GM06990 (cell line): ENCODE measurements at regions not wholly inside any gene's neighbourhood (a gene's known extent, or its start where the extent isn't known, plus 50 kb on each side); places are given as distances from the start of the nearest gene placed in this dataset.

Experiments
- DNase-seq: peaks from one replicate; pipeline ENCODE4 v3.0.0-alpha.2; 2011; ENCODE audit not compliant: insufficient read length; ENCODE audit errors: extremely low read depth
- H3K27me3 ChIP-seq: replicated peaks from 2 replicates; pipeline ENCODE4 v1.6.0; 2011; ENCODE audit warnings: low read length; ENCODE audit not compliant: control insufficient read depth, insufficient read depth
- H3K36me3 ChIP-seq: 2 replicates; pipeline ENCODE4 v1.5.1; 2011; ENCODE audit warnings: low read length; ENCODE audit not compliant: control insufficient read depth, insufficient read depth
- H3K4me3 ChIP-seq: replicated peaks from 2 replicates; pipeline ENCODE4 v1.5.1; 2011; ENCODE audit warnings: low read depth, mild to moderate bottlenecking, control low read depth, low read length
- CTCF ChIP-seq: IDR thresholded peaks from 2 replicates; pipeline ENCODE4 v1.5.1; 2011; ENCODE audit warnings: low read length, control low read depth, mild to moderate bottlenecking, inconsistent platforms; ENCODE audit not compliant: insufficient read depth, poor library complexity, severe bottlenecking

DNA sequence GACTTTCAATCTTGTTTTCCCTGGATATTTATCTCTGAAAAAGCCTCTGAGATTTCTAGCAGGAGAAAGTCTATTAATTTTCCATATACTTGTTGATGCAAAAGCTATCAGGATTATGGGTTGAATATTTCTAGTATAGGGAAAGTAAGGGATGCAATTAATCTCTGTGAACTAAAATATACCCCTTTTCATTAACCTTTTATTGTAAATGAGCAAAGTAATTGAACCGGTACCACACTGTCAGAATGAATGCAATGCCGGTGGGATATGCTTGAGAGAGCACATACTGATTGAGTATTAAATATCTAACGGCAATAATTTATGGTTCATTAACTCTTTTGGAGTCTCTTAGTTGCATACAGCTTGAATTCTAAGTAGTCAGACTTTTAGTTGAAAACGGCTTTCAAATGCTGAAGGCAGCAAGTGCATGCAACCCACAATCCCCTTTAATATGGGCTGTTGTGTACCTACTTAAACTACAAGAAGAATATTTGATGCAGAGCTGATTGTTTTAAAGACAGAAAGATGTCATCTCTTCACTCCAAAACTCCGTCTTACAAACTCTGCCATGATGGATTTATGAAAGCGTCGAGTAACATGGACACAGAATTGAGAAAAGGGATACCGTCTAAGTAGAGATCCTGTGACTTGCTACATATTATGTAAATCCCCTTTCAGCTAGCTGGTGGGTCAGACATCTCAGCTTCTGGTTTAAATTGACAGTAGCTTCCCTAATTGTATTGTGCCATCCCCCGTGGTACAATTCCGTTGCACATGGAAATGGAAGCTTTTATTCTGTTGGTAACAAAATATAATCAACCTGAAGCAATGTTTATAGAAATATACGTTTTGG is 141.3 kb upstream of the CDH8 start:
- no peaks in the 10 kb centered on the region for H3K36me3 ChIP-seq
- H3K4me3 ChIP-seq = no peak overlapping the region
- DNase-seq = no peak
- TF ChIP-seq CTCF = no peak
- no peaks in the 10 kb centered on the region for H3K27me3 ChIP-seq

DNA sequence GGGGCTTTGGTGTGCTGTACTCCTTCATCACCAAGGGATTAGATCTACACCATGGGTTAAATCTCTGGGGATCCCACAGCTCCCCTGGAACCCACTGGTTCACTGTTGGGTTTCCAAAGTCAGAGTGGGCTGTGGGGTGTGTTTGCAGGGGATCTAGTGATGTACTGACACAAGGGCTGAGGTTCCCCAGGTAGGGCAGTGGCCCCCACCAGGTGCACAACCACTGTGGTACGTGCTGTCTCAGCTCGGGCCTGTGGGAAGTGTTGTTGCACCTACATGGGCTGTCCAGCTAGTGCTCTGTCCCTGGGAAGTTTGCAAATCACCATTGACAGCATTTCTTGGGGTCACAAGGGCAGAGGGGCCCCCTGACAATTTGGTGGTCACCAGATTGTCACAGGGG is 134.4 kb upstream of the CDH8 start:
- Histone ChIP-seq H3K4me3 (no peak overlapping the region), H3K27me3 (no peaks in the 10 kb centered on the region), H3K36me3 (no peaks in the 10 kb centered on the region)
- no peak for TF ChIP-seq CTCF
- DNase-seq = no peak

DNA sequence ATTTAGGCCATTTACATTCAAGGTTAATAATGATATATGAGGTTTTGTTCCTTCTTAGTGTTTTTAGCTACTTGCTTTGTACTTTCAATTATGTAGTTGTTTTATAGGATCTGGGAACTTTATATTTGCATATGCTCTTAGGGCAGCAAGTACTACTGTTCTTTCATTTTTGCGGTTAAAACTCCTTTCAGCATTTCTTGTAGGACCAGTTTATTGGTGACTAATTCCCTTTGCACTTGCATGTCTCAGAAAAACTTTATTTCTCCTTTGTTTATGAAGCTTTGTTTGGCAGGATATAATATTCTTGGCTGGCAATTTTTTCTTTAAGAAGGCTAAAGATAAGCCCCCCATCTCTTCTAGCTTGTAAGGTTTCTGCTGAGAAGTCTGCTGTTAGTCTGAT is 131.3 kb upstream of the CDH8 start:
- no peaks in the 10 kb centered on the region for H3K36me3 ChIP-seq
- no peak overlapping the region for H3K4me3 ChIP-seq
- no peaks in the 10 kb centered on the region for H3K27me3 ChIP-seq
- no peak for DNase-seq
- TF ChIP-seq CTCF = no peak

DNA sequence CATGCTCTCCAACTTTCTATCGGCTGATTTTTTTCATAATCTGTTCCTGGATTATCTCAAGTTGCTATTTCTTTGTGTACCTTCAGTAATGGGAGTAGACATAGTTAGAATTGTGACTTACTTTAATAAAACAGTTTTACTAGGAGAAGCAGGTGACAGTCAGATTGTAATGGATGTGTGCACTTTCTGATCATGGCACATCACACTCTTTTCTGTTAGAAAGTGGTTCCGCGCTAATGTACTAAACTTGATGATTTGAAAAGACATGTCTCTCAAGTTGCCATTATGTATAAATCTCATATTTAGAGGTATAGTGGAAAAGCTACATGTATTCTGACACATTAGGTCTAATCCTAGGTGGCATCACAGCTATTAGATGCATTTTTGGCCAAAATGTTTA is 121.3 kb upstream of the CDH8 start:
- Histone ChIP-seq H3K36me3 (no peaks in the 10 kb centered on the region), H3K27me3 (no peaks in the 10 kb centered on the region), H3K4me3 (no peak overlapping the region)
- no peak for TF ChIP-seq CTCF
- no peak for DNase-seq

- DNase-seq = no peak
- Histone ChIP-seq H3K36me3 (no peaks in the 10 kb centered on the region), H3K27me3 (no peaks in the 10 kb centered on the region), H3K4me3 (no peak overlapping the region)
- no peak for TF ChIP-seq CTCF
Measured at GRCh38 chr16:62156971-62157370, 120.7 kb upstream of the CDH8 start.
